Smooth muscle cell of the brain vasculature (primary cell): ENCODE measurements at regions not wholly inside any gene's neighbourhood (a gene's known extent, or its start where the extent isn't known, plus 50 kb on each side); places are given as distances from the start of the nearest gene placed in this dataset.

Experiments used
- DNase-seq: peaks from one replicate; pipeline ENCODE4 v3.0.0-alpha.2; 2012; ENCODE audit warnings: low read depth, low spot score

- DNase-seq = no peak
Observed at GRCh38 chr5:107149243-107150005, 521.3 kb downstream of the EFNA5 start.

- no peak for DNase-seq
Observed at GRCh38 chr5:107147589-107147988, 523.1 kb downstream of the EFNA5 start.

- DNase-seq = no peak
Observed at GRCh38 chr5:107146901-107147300, 523.8 kb downstream of the EFNA5 start.

- no peak for DNase-seq
Observed at GRCh38 chr5:107135391-107135790, 535.3 kb downstream of the EFNA5 start.

GRCh38 chr5:107134931-107135330 lies 535.8 kb downstream of the EFNA5 start:
- no peak for DNase-seq

GRCh38 chr5:107129051-107129450 lies 541.7 kb downstream of the EFNA5 start:
- DNase-seq = no peak

- DNase-seq = no peak
Observed at GRCh38 chr5:107127878-107128277, 542.9 kb downstream of the EFNA5 start.

- no peak for DNase-seq
Observed at GRCh38 chr5:107126341-107126740, 544.4 kb downstream of the EFNA5 start.

GRCh38 chr5:107124376-107124775 lies 546.4 kb downstream of the EFNA5 start:
- no peak for DNase-seq

GRCh38 chr5:107123014-107123413 lies 547.7 kb downstream of the EFNA5 start:
- DNase-seq = no peak

GRCh38 chr5:107121793-107122519 lies 548.8 kb downstream of the EFNA5 start:
- DNase-seq = no peak

GRCh38 chr5:107119656-107120055 lies 551.1 kb downstream of the EFNA5 start:
- no peak for DNase-seq

GRCh38 chr5:107118184-107119019 lies 552.3 kb downstream of the EFNA5 start:
- no peak for DNase-seq

GRCh38 chr5:107112216-107112615 lies 558.5 kb downstream of the EFNA5 start:
- DNase-seq = no peak

GRCh38 chr5:107104040-107104995 lies 566.4 kb downstream of the EFNA5 start:
- no peak for DNase-seq

- DNase-seq = no peak
Observed at GRCh38 chr5:107103522-107103921, 567.2 kb downstream of the EFNA5 start.

- DNase-seq = no peak
Observed at GRCh38 chr5:107100121-107100520, 570.6 kb downstream of the EFNA5 start.

GRCh38 chr5:107099506-107099905 lies 571.2 kb downstream of the EFNA5 start:
- no peak for DNase-seq

GRCh38 chr5:107092695-107093094 lies 578.0 kb downstream of the EFNA5 start:
- DNase-seq = no peak

- peak; percentile 24 for DNase-seq
Observed at GRCh38 chr5:107090506-107090905, 580.2 kb downstream of the EFNA5 start.

GRCh38 chr5:107088907-107089306 lies 581.8 kb downstream of the EFNA5 start:
- no peak for DNase-seq
